GM21825 (cell line): ENCODE measurements at regions not wholly inside any gene's neighbourhood (a gene's known extent, or its start where the extent isn't known, plus 50 kb on each side); places are given as distances from the start of the nearest gene placed in this dataset.
"Not testable (repeated sequence)": the region's sequence is repeated elsewhere in the genome, so short reads cannot be mapped to it uniquely, and the experiment has no call there.

Source experiments
- ATAC-seq: cut with Tn5 transposase; IDR thresholded peaks from one replicate; pipeline ENCODE4 v1.9.1; 2021; ENCODE audit warnings: mild to moderate bottlenecking, moderate library complexity; ENCODE audit not compliant: unreplicated experiment

GRCh38 chr18:39480494-39481195 lies 1915.0 kb upstream of the CELF4 start:
- no peak for ATAC-seq

- ATAC-seq, result no peak
Measured at GRCh38 chr18:39464006-39464405, 1898.4 kb upstream of the CELF4 start.

- no peak for ATAC-seq
Measured at GRCh38 chr18:39462436-39462835, 1896.8 kb upstream of the CELF4 start.

- ATAC-seq, result no peak
Measured at GRCh38 chr18:39460136-39460535, 1894.5 kb upstream of the CELF4 start.

GRCh38 chr18:39455285-39455684 lies 1889.7 kb upstream of the CELF4 start:
- no peak for ATAC-seq

- no peak for ATAC-seq
Measured at GRCh38 chr18:39454866-39455265, 1889.3 kb upstream of the CELF4 start.

- no peak for ATAC-seq
Measured at GRCh38 chr18:39453882-39454281, 1888.3 kb upstream of the CELF4 start.

GRCh38 chr18:39453356-39453755 lies 1887.8 kb upstream of the CELF4 start:
- no peak for ATAC-seq

- no peak for ATAC-seq
Measured at GRCh38 chr18:39450958-39451357, 1885.4 kb upstream of the CELF4 start.

GRCh38 chr18:39449566-39449965 lies 1884.0 kb upstream of the CELF4 start:
- ATAC-seq, result no peak

GRCh38 chr18:39448942-39449341 lies 1883.3 kb upstream of the CELF4 start:
- no peak for ATAC-seq

GRCh38 chr18:39444957-39445356 lies 1879.4 kb upstream of the CELF4 start:
- not testable (repeated sequence) for ATAC-seq

GRCh38 chr18:39441648-39442047 lies 1876.0 kb upstream of the CELF4 start:
- no peak for ATAC-seq

- ATAC-seq, result no peak
Measured at GRCh38 chr18:39435996-39436395, 1870.4 kb upstream of the CELF4 start.

- no peak for ATAC-seq
Measured at GRCh38 chr18:39435209-39435608, 1869.6 kb upstream of the CELF4 start.

GRCh38 chr18:39434223-39434920 lies 1868.8 kb upstream of the CELF4 start:
- no peak for ATAC-seq

- ATAC-seq, result no peak
Measured at GRCh38 chr18:39425172-39425850, 1859.7 kb upstream of the CELF4 start.

GRCh38 chr18:39424261-39424660 lies 1858.7 kb upstream of the CELF4 start:
- no peak for ATAC-seq

GRCh38 chr18:39421276-39421675 lies 1855.7 kb upstream of the CELF4 start:
- no peak for ATAC-seq

- no peak for ATAC-seq
Measured at GRCh38 chr18:39419315-39419714, 1853.7 kb upstream of the CELF4 start.

- no peak for ATAC-seq
Measured at GRCh38 chr18:39415471-39415870, 1849.9 kb upstream of the CELF4 start.
